ENCODE measurements at regions not wholly inside any gene's neighbourhood (a gene's known extent, or its start where the extent isn't known, plus 50 kb on each side); places are given as distances from the start of the nearest gene placed in this dataset.

GRCh38 chr13:112254061-112254818 lies 121.9 kb upstream of the SPACA7 start:
- Histone ChIP-seq H3K4me3 (no peak overlapping the region), H3K9me3 (no peaks in the 10 kb centered on the region), H3K27ac (no peak overlapping the region), H3K36me3 (no peaks in the 10 kb centered on the region), H3K4me1 (no peaks in the 10 kb centered on the region), H3K27me3 (ENCODE audit: low read depth) (peaks cover 24% of the 10 kb centered on the region)
- ATAC-seq: no peak
- DNase-seq: no peak
- TF ChIP-seq CTCF (IDR thresholded peaks at IDR 0.05): no peak
- intact Hi-C loops (cut with DNase I): no loop called here

GRCh38 chr13:112254900-112255299 lies 121.3 kb upstream of the SPACA7 start:
- peaks cover 24% of the 10 kb centered on the region for H3K27me3 ChIP-seq (ENCODE audit: low read depth)
- intact Hi-C loops (cut with DNase I): no loop called here
- DNase-seq: no peak

GRCh38 chr13:112255550-112256120 lies 120.5 kb upstream of the SPACA7 start:
- Histone ChIP-seq H3K9me3 (no peaks in the 10 kb centered on the region), H3K27ac (no peak overlapping the region), H3K4me1 (no peaks in the 10 kb centered on the region), H3K36me3 (no peaks in the 10 kb centered on the region), H3K4me3 (no peak overlapping the region), H3K27me3 (ENCODE audit: low read depth) (peaks cover 24% of the 10 kb centered on the region)
- DNase-seq (no peak), ATAC-seq (no peak)
- TF ChIP-seq CTCF (IDR thresholded peaks at IDR 0.05): no peak
- intact Hi-C loops (cut with DNase I): no loop called here

More at GRCh38 chr13:112254900-112255299, 121.3 kb upstream of the SPACA7 start:
- Histone ChIP-seq H3K27ac (no peak overlapping the region), H3K36me3 (no peaks in the 10 kb centered on the region), H3K9me3 (no peaks in the 10 kb centered on the region), H3K4me3 (no peak overlapping the region), H3K4me1 (no peaks in the 10 kb centered on the region)
- ATAC-seq: no peak
- no peak for TF ChIP-seq CTCF (IDR thresholded peaks at IDR 0.05)

- H3K9me3 ChIP-seq: no peaks in the 10 kb centered on the region
- DNase-seq (no peak), ATAC-seq (no peak)
- H3K4me1 ChIP-seq: no peaks in the 10 kb centered on the region
- H3K4me3 ChIP-seq: no peak overlapping the region
- intact Hi-C loops (cut with DNase I): no loop called here
- peaks cover 11% of the 10 kb centered on the region for H3K27me3 ChIP-seq (ENCODE audit: low read depth)
- no peak overlapping the region for H3K27ac ChIP-seq
- H3K36me3 ChIP-seq: no peaks in the 10 kb centered on the region
- TF ChIP-seq CTCF (IDR thresholded peaks at IDR 0.05): no peak
Measured at GRCh38 chr13:112256716-112257494, 119.2 kb upstream of the SPACA7 start.

GRCh38 chr13:112259511-112259910 lies 116.6 kb upstream of the SPACA7 start:
- Histone ChIP-seq H3K27me3 (ENCODE audit: low read depth) (no peaks in the 10 kb centered on the region), H3K4me1 (no peaks in the 10 kb centered on the region), H3K36me3 (no peaks in the 10 kb centered on the region), H3K27ac (no peak overlapping the region), H3K4me3 (no peak overlapping the region), H3K9me3 (no peaks in the 10 kb centered on the region)
- TF ChIP-seq CTCF (IDR thresholded peaks at IDR 0.05): no peak
- ATAC-seq: no peak
- intact Hi-C loops (cut with DNase I): no loop called here
- DNase-seq: no peak
